ENCODE measurements at regions not wholly inside any gene's neighbourhood (a gene's known extent, or its start where the extent isn't known, plus 50 kb on each side); places are given as distances from the start of the nearest gene placed in this dataset.
A peak's percentile ranks its signal among the peaks of the same experiment; 100 is the strongest.

- DNase-seq, result no peak
Observed at GRCh38 chr6:19976411-19977129, 139.4 kb downstream of the ID4 start.

GRCh38 chr6:19979059-19979458 is 141.9 kb downstream of the ID4 start:
- DNase-seq, result no peak

GRCh38 chr6:19979986-19980385 is 142.8 kb downstream of the ID4 start:
- no peak for DNase-seq

- DNase-seq, result no peak
Observed at GRCh38 chr6:19983374-19983773, 146.2 kb downstream of the ID4 start.

DNA sequence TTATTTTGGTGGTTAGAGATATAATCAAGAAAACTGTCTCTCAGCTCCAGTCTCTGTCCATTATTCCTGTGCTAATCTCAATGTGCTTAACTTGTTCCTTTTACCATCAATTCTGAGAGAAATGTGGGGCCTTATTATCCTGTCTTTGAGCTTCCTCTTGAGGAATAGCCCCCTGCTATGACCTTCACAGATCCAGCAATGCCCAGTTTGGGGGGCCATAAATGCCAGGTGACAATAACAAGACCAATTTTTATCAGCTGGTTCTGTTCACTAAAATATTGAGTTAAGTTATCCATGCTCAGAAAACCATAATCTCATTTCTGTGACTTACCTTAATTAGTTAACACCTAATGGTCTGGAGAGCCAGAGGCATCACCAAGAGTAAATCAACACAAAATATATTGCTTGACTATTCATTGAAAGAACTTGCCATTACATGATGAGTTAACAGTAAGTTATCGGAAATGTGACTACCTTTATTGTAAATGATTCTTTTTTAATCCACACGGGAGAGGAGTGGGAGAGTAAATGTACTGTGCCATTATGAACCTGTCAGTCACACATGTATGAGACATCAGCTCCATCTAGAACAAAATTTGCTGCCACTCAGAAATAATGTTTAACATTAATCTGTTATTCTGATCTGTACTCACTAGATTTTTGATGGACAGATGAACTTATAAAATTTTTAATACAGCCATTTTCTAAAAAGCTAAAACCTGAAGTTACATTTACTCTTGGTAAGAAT is 149.7 kb downstream of the ID4 start:
- DNase-seq, result no peak

GRCh38 chr6:19988555-19988954 is 151.4 kb downstream of the ID4 start:
- DNase-seq, result no peak

GRCh38 chr6:19991176-19991575 is 154.0 kb downstream of the ID4 start:
- DNase-seq, result no peak

DNA sequence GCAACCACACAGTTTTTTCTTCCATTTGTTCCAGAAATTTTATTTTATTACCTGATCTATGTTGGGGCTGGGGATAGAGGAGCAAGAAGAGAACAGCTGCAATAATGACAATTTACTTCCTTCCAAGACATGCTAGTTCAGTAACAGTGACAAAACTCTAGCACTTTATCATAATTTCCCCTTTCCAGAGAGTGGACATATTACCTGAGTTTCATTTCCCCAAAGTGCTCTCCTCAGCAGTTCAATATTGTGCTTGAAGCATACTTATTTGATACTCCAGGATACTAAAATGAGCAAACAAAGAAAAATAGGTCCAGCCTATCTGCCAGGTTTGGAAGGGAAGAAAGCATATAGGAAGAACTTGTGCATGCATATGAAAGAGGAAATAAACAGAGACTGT is 157.7 kb downstream of the ID4 start:
- DNase-seq, result no peak

DNA sequence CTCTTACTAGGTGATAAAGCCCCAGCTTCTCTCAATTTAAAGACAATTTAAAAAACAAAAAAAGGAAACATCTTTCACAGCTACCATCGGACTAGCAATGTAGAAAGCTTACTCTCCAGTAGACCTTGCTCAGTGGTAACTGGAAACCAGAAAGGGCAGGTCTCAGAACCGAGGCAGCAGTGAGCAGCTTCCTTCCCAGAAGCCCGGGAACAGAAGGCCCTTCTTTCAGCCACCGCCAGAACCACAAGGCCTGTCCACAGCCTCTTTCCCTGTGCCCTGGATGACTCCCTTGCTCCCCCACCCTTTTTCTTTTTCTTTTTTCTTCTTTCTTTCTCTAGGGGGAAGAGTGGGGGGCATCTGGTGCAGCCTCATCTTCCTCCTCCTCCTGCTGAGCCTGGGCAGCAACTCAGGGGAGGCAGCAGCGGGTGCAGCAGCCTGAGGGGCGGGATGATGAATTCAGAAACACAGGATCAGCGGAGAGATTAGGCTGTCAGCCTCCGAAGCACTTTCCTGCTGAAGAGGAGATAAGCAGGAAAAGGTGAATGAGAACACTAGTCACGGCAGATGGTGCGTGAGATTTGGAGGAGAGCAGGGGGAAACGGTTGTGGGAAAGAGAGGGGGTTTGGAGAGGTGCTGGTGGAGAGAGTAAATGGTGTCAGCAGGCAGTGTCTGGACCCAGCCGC is 158.5 kb downstream of the ID4 start:
- DNase-seq, result no peak

- no peak for DNase-seq
Observed at GRCh38 chr6:19997104-19997503, 159.9 kb downstream of the ID4 start.

GRCh38 chr6:19998541-19998940 is 161.4 kb downstream of the ID4 start:
- no peak for DNase-seq

GRCh38 chr6:19999319-20000191 is 162.4 kb downstream of the ID4 start:
- no peak for DNase-seq

DNA sequence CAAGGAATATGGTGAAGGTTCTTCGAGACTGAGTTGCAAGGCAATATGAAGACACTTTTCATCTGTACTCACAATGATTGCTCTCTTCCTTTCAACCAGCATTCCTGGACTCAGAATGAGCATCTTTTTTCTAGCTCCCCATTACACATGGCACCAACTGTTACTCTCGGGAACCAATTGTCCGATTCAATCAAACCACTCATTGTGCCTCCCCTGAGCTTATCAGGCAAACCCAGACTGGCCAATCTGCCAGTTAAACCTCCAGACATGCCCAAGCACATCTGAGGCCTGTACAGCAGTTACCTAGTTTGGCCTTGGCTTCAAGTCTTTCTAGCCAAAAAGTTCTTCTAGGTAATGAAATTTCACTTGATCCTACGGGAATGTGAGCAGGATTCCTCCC is 164.1 kb downstream of the ID4 start:
- no peak for DNase-seq

DNA sequence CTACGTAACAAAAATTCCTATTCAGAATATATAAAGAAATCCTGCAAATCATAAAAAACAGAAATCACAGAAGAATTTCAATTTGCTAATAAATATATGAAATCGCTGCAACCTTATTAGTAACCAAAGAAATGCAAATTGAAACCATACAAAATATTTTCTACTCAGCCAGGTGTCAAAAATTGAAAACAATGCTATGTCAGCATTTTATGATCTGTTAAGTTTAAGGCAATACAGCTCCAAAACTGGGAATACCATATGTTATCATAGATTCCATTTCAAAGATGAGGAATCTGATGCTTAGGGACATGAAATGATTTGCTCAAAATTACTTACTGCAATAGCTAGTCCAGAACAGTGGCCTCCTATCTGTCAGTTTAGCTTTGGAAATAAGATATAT is 168.9 kb downstream of the ID4 start:
- no peak for DNase-seq

DNA sequence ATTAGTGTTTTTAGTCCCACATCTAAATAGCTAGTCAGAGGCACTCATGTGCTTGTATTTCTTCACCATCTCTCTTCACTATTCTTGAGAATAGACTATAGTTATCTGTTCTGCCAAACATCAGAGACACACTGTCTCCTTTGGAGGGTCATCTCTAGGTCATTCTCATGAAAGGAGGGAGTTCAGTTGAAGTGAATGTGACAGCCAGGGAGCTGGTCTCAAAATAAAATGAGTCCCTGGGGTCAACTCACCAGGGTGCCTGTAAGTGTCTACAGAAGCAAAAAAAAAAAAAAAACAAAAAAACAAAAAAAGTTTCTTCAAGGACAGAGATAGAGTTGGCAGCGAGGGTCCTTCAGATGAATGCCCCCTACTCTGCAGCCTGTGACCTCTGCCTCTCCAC is 171.0 kb downstream of the ID4 start:
- DNase-seq, result no peak

- no peak for DNase-seq
Observed at GRCh38 chr6:20013066-20013861, 176.1 kb downstream of the ID4 start.

DNA sequence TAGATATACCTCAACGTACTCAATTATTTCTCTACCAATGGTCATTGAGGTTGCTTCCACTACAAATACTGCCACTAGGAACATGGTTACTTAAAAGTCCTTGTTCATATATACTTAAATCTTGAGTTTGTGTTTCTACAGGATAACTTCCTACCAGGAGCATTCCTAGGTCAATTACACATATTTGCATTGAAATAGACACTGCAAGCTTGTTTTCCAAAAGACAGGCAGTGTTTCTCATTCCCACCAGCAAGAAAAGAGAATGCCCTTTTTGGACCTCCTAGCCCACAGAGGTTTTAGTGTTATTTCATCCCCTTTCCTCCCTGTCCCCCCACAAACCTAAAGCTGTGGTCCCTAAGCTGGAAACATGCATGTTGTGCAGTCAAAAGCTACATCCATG is 177.3 kb downstream of the ID4 start:
- no peak for DNase-seq

DNA sequence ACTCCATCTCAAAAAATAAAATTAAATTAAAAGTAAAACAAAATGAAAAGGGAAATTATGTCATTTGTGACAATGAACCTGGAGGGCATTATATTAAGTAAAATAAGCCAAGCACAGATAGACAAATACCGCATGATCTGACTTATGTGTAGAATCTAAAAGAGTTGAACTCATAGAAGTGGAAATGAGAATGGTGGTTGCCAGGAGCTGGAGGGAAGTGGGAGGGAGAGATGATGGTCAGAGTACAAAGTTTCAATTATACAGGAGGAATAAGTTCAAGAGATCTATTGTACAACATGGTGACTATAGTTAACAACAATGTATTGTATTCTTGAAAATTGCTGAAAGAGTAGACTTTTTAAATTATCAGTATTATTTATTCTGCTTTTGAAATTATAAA is 183.4 kb downstream of the ID4 start:
- DNase-seq, result no peak

GRCh38 chr6:20021795-20022194 is 184.6 kb downstream of the ID4 start:
- no peak for DNase-seq

DNA sequence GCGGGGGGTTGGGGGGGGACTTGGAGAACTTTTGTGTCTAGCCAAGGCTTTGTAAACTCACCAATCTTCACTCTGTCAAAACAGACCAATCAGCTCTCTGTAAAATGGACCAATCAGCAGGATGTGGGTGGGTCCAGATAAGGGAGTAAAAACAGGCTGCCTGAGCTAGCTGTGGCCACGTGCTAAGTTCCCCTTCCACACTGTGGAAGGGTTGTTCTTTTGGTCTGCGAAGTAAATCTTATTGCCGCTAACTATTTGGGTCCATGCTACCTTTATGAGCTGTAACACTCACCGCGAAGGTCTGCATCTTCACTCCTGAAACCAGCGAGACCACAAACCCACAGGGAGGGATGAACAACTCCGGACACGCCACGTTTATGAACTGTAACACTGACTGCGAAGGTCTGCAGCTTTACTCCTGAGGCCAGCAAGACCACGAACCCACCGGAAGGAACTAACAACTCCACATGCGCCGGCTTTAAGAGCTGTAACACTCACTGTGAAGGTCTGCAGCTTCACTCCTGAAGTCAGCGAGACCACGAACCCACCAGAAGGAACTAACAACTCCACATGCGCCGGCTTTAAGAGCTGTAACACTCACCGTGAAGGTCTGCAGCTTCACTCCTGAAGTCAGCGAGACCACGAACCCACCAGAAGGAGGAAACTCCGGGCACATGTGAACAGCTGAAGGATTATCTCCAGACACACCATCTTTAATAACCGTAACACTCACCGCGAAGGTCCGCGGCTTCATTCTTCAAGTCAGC is 186.6 kb downstream of the ID4 start:
- DNase-seq, result peak; percentile 3

DNA sequence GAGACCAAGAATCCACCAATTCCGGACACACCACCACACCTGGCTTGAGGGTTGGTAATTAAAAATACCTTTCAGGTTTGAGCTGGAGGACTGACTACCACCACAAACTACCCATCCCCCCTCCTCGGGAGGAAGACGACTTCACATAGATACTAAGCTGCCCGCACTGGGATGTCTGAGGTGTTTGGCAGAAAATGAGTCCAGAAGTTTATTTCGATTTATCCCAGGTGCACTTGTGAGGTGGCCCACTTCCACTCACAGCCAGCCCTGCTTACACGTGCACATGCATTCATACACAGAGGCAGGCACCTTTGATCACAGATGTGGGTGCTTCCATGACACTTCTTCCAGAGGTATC is 187.1 kb downstream of the ID4 start:
- DNase-seq, result no peak

- no peak for DNase-seq
Observed at GRCh38 chr6:20024978-20025377, 187.3 kb downstream of the MBOAT1 start.
